H9 (cell line): ENCODE measurements at regions not wholly inside any gene's neighbourhood (a gene's known extent, or its start where the extent isn't known, plus 50 kb on each side); places are given as distances from the start of the nearest gene placed in this dataset.

Experiments
- DNase-seq: peaks from one replicate; pipeline ENCODE4 v3.0.0-alpha.2; 2017
- H2AFZ ChIP-seq: one replicate; pipeline ENCODE4 v1.6.1; 2013; ENCODE audit warnings: mild to moderate bottlenecking, low read length, control low read depth, moderate library complexity
- H2AK5ac ChIP-seq: 2 replicates; pipeline ENCODE4 v1.6.1; 2013; ENCODE audit warnings: low read length, control low read depth, mixed read lengths; ENCODE audit not compliant: insufficient read length
- H2BK120ac ChIP-seq: one replicate; pipeline ENCODE4 v1.6.1; 2013; ENCODE audit warnings: low read depth, mild to moderate bottlenecking, low read length, control low read depth, inconsistent platforms; ENCODE audit not compliant: poor library complexity, severe bottlenecking
- H2BK12ac ChIP-seq: 2 replicates; pipeline ENCODE4 v1.6.1; 2013; ENCODE audit warnings: low read length, control low read depth, mixed read lengths, low read depth; ENCODE audit not compliant: insufficient read length
- H2BK15ac ChIP-seq: 2 replicates; pipeline ENCODE4 v1.6.1; 2013; ENCODE audit warnings: low read depth, low read length, control low read depth
- H2BK20ac ChIP-seq: one replicate; pipeline ENCODE4 v1.6.1; 2013; ENCODE audit warnings: low read depth, mild to moderate bottlenecking, low read length, control low read depth, inconsistent platforms; ENCODE audit not compliant: poor library complexity, severe bottlenecking
- H2BK5ac ChIP-seq: 2 replicates; pipeline ENCODE4 v1.6.1; 2013; ENCODE audit warnings: low read length, control low read depth, mixed read lengths; ENCODE audit not compliant: insufficient read length
- H3K14ac ChIP-seq: 2 replicates; pipeline ENCODE4 v1.6.1; 2013; ENCODE audit warnings: low read length, control low read depth; ENCODE audit not compliant: insufficient read depth
- H3K18ac ChIP-seq: 2 replicates; pipeline ENCODE4 v1.6.1; 2013; ENCODE audit warnings: low read depth, mild to moderate bottlenecking, mixed read lengths, low read length, control low read depth; ENCODE audit not compliant: insufficient read length
- H3K23ac ChIP-seq: 2 replicates; pipeline ENCODE4 v1.6.1; 2013; ENCODE audit warnings: low read length, control low read depth, mixed read lengths, low read depth; ENCODE audit not compliant: insufficient read length
- H3K23me2 ChIP-seq: 2 replicates; pipeline ENCODE4 v1.6.1; 2013; ENCODE audit warnings: low read depth, mild to moderate bottlenecking, mixed read lengths, low read length, control low read depth; ENCODE audit not compliant: insufficient read length, poor library complexity, severe bottlenecking
- H3K27ac ChIP-seq: 2 replicates; pipeline ENCODE4 v1.5.1; 2013; ENCODE audit warnings: low read length, control low read depth, mixed read lengths, low read depth; ENCODE audit not compliant: insufficient read length
- H3K27me3 ChIP-seq: 2 replicates; pipeline ENCODE4 v1.6.1; 2013; ENCODE audit warnings: low read length, control low read depth, inconsistent platforms; ENCODE audit not compliant: insufficient read depth
- H3K4ac ChIP-seq: 2 replicates; pipeline ENCODE4 v1.6.1; 2013; ENCODE audit warnings: low read depth, mild to moderate bottlenecking, control low read depth, inconsistent platforms, low read length, moderate library complexity
- H3K4me1 ChIP-seq: 2 replicates; pipeline ENCODE4 v1.6.1; 2013; ENCODE audit warnings: low read length, control low read depth, inconsistent platforms; ENCODE audit not compliant: insufficient read depth
- H3K4me2 ChIP-seq: 2 replicates; pipeline ENCODE4 v1.6.1; 2013; ENCODE audit warnings: low read length, control low read depth, mixed read lengths; ENCODE audit not compliant: insufficient read length, insufficient read depth
- H3K56ac ChIP-seq: 2 replicates; pipeline ENCODE4 v1.6.1; 2013; ENCODE audit warnings: low read depth, mild to moderate bottlenecking, mixed read lengths, low read length, control low read depth; ENCODE audit not compliant: insufficient read length
- H3K79me1 ChIP-seq: 2 replicates; pipeline ENCODE4 v1.6.1; 2013; ENCODE audit warnings: low read depth, mild to moderate bottlenecking, moderate library complexity, low read length, control low read depth, inconsistent platforms; ENCODE audit not compliant: insufficient read depth, poor library complexity, severe bottlenecking
- H3K79me2 ChIP-seq: 2 replicates; pipeline ENCODE4 v1.6.1; 2013; ENCODE audit warnings: low read length, control low read depth, inconsistent platforms; ENCODE audit not compliant: insufficient read depth
- H3K9ac ChIP-seq: 2 replicates; pipeline ENCODE4 v1.6.1; 2013; ENCODE audit warnings: low read length, control low read depth, mixed read lengths; ENCODE audit not compliant: insufficient read length; ENCODE audit errors: extremely low read depth
- H3K9me3 ChIP-seq: one replicate; pipeline ENCODE4 v1.6.1; 2013; ENCODE audit warnings: low read depth, low read length, inconsistent platforms; ENCODE audit not compliant: control insufficient read depth
- H3T11ph ChIP-seq: one replicate; pipeline ENCODE4 v1.6.1; 2013; ENCODE audit warnings: mild to moderate bottlenecking, low read length, control low read depth, inconsistent platforms
- H4K20me1 ChIP-seq: one replicate; pipeline ENCODE4 v1.6.1; 2013; ENCODE audit not compliant: control insufficient read depth, insufficient read length, insufficient read depth
- H4K5ac ChIP-seq: 2 replicates; pipeline ENCODE4 v1.6.1; 2013; ENCODE audit warnings: low read depth, mild to moderate bottlenecking, mixed read lengths, low read length, control low read depth; ENCODE audit not compliant: insufficient read length
- H4K8ac ChIP-seq: replicated peaks from 2 replicates; pipeline ENCODE4 v1.6.1; 2013; ENCODE audit warnings: low read length, control low read depth, mixed read lengths, low read depth; ENCODE audit not compliant: insufficient read length
- H4K91ac ChIP-seq: 2 replicates; pipeline ENCODE4 v1.6.1; 2013; ENCODE audit warnings: low read depth, mild to moderate bottlenecking, moderate library complexity, mixed read lengths, low read length, control low read depth; ENCODE audit not compliant: insufficient read length
- H3K27ac Mint-ChIP-seq, 3 experiments: 2 replicates in 2 of 3; 3 replicates in 1 of 3; pipeline ENCODE4 v1.8.0; 2020 to 2021; ENCODE audit warnings: mixed read lengths in 3 of 3, mild to moderate bottlenecking in 1 of 3, moderate library complexity in 1 of 3
- H3K27me3 Mint-ChIP-seq: 2 replicates; pipeline ENCODE4 v1.8.0; 2021; ENCODE audit warnings: low read depth, mild to moderate bottlenecking, moderate library complexity, mixed read lengths
- H3K36me3 Mint-ChIP-seq, 3 experiments: 2 replicates in 2 of 3; 3 replicates in 1 of 3; pipeline ENCODE4 v1.8.0; 2020 to 2021; ENCODE audit warnings: low read depth in 3 of 3, mixed read lengths in 3 of 3; ENCODE audit not compliant: insufficient read depth in 1 of 3
- H3K4me1 Mint-ChIP-seq, 2 experiments: 2 replicates each; pipeline ENCODE4 v1.8.0; 2020; ENCODE audit warnings: mixed read lengths in 2 of 2
- H3K4me3 Mint-ChIP-seq, 2 experiments: 2 replicates in 1 of 2; 3 replicates in 1 of 2; pipeline ENCODE4 v1.8.0; 2020 to 2021; ENCODE audit warnings: mild to moderate bottlenecking in 2 of 2, mixed read lengths in 2 of 2, moderate library complexity in 1 of 2
- H3K9me3 Mint-ChIP-seq, 2 experiments: 2 replicates in 1 of 2; 3 replicates in 1 of 2; pipeline ENCODE4 v1.8.0; 2020; ENCODE audit warnings: mild to moderate bottlenecking in 2 of 2, mixed read lengths in 2 of 2, moderate library complexity in 1 of 2
- CTCF ChIP-seq: fragments of 200-600 bp; sonication (generic); conservative IDR thresholded peaks from 3 replicates; pipeline ENCODE4 v1.8.0; 2021; ENCODE audit warnings: antibody characterized with exemption, mild to moderate bottlenecking
- WGBS: extraction: QIAGEN DNeasy Blood & Tissue Kit; methylation state at CpG from one replicate; pipeline ENCODE4 v1.1.7; 2013; ENCODE audit warnings: missing lambda C conversion rate, low lambda C conversion rate, mixed read lengths; ENCODE audit not compliant: insufficient read length; ENCODE audit errors: extremely low coverage; 5-methylcytosine and 5-hydroxymethylcytosine counted together

- no peak for TF ChIP-seq CTCF
- H2AFZ ChIP-seq = no peak overlapping the region
- WGBS = no CpG with 5 or more reads among the region's 2 CpGs
- Mint-ChIP-seq H3K36me3 (peaks cover 0 to 14% (median 4%) of the 10 kb centered on the region in 3 experiments; a peak in 4 of 7 replicates), H3K9me3 (no peaks in the 10 kb centered on the region; a peak in 3 of 5 replicates), H3K4me1 (peaks cover 19% of the 10 kb centered on the region in 2 experiments), H3K27me3 (no peaks in the 10 kb centered on the region), H3K27ac (no peak overlapping the region), H3K4me3 (no peak overlapping the region)
- no peak overlapping the region for H2BK20ac ChIP-seq
- no peak overlapping the region for H3K27ac ChIP-seq
- H4K5ac ChIP-seq = no peak overlapping the region
- H3K27me3 ChIP-seq = no peaks in the 10 kb centered on the region
- H3K23ac ChIP-seq = no peak overlapping the region
- H3K4ac ChIP-seq = no peak overlapping the region
- no peak overlapping the region for H2BK12ac ChIP-seq
- H2BK5ac ChIP-seq = no peak overlapping the region
- no peaks in the 10 kb centered on the region for H3K9me3 ChIP-seq
- DNase-seq = no peak
- no peak overlapping the region for H3K9ac ChIP-seq
- no peak overlapping the region for H4K8ac ChIP-seq
- no peak overlapping the region for H4K91ac ChIP-seq
- no peaks in the 10 kb centered on the region for H4K20me1 ChIP-seq
- no peaks in the 10 kb centered on the region for H3K23me2 ChIP-seq
- no peak overlapping the region for H3K14ac ChIP-seq
- H2BK120ac ChIP-seq = no peak overlapping the region
- H2AK5ac ChIP-seq = no peak overlapping the region
- H3K18ac ChIP-seq = no peak overlapping the region
- no peak overlapping the region for H3K4me2 ChIP-seq
- H3K56ac ChIP-seq = no peak overlapping the region
- peaks cover 3% of the 10 kb centered on the region; the same call in 1 of the 2 replicates for H3K4me1 ChIP-seq
- no peak overlapping the region for H2BK15ac ChIP-seq
- no peaks in the 10 kb centered on the region for H3K79me2 ChIP-seq
- H3T11ph ChIP-seq = no peak overlapping the region
- H3K79me1 ChIP-seq = no peaks in the 10 kb centered on the region
Measured at GRCh38 chr13:104782741-104783140, 1716.5 kb upstream of the SLC10A2 start.
